HepG2 (cell line): ENCODE measurements at regions not wholly inside any gene's neighbourhood (a gene's known extent, or its start where the extent isn't known, plus 50 kb on each side); places are given as distances from the start of the nearest gene placed in this dataset.

Source experiments
- ATAC-seq: fragments of 200-7000 bp; cut with Tn5 transposase; 3 replicates; pipeline ENCODE4 v1.9.1; 2020; ENCODE audit warnings: mild to moderate bottlenecking, moderate library complexity
- BruUV-seq: library from RNA; stranded (reverse); fragments of 400-500 nt; replicated peaks from 2 replicates; lab custom pipeline; 2021; lab: Mats Ljungman, UMichigan
- CTCF ChIA-PET: fragments of 300-600 bp; formaldehyde crosslinking; extraction: SDS; loops from one replicate; lab custom pipeline; 2021; ENCODE audit warnings: low total read pairs, inconsistent platforms, low intra/inter-chr PET ratio; lab: Yijun Ruan, JAX
- POLR2A ChIA-PET: fragments of 350-600 bp; sonication (Branson Sonifier 250); formaldehyde crosslinking; loops from one replicate; lab custom pipeline; 2020; ENCODE audit warnings: antibody characterized with exemption, inconsistent platforms; lab: Yijun Ruan, JAX
- DNase-seq: peaks from one replicate; pipeline ENCODE4 v3.0.0-alpha.2; 2015; ENCODE audit warnings: low spot score
- FAIRE-seq: peaks from 3 replicates; lab custom pipeline; 2011; peaks lifted over from hg19 to GRCh38; lab: Jason Lieb, UNC
- H2AFZ ChIP-seq: one replicate; pipeline ENCODE4 v1.6.1; 2011; ENCODE audit warnings: low read length, inconsistent platforms
- H3K27ac ChIP-seq: fragments of 300-600 bp; 3 replicates; pipeline ENCODE4 v1.8.0; 2011; ENCODE audit warnings: mixed run types, mild to moderate bottlenecking, mixed read lengths, low read length, inconsistent platforms; ENCODE audit not compliant: insufficient read depth; ENCODE audit errors: extremely low read length
- H3K27me3 ChIP-seq, 2 experiments: fragments of 200-600 bp in 1 of 2; 2 replicates in 1 of 2; 3 replicates in 1 of 2; pipeline versions ENCODE4 v1.6.0 to v1.8.0; 2011; ENCODE audit warnings: low read length in 2 of 2, mild to moderate bottlenecking in 2 of 2, moderate library complexity in 2 of 2, inconsistent platforms in 1 of 2; ENCODE audit not compliant: insufficient read depth in 2 of 2, control insufficient read depth in 1 of 2
- H3K36me3 ChIP-seq, 2 experiments: fragments of 200-600 bp in 1 of 2; replicated peaks in 1 of 2; 2 replicates in 1 of 2; 3 replicates in 1 of 2; pipeline versions ENCODE4 v1.5.1 to v1.8.0; 2011; ENCODE audit warnings: low read length in 2 of 2, inconsistent platforms in 1 of 2; ENCODE audit not compliant: insufficient read depth in 2 of 2, control insufficient read depth in 1 of 2
- H3K4me1 ChIP-seq: 2 replicates; pipeline ENCODE4 v1.5.1; 2012; ENCODE audit warnings: low read length, inconsistent platforms; ENCODE audit not compliant: insufficient read depth
- H3K4me2 ChIP-seq: 2 replicates; pipeline ENCODE4 v1.6.0; 2011; ENCODE audit warnings: low read depth, low read length, inconsistent platforms
- H3K4me3 ChIP-seq, 3 experiments: fragments of 200-600 bp in 1 of 3; sonication (generic), shearing (Covaris generic) in 1 of 3; replicated peaks in 1 of 3; 2 replicates each; pipeline ENCODE4 v1.5.1; 2011 to 2016; ENCODE audit warnings: low read length in 3 of 3, inconsistent platforms in 2 of 3, low read depth in 2 of 3, mild to moderate bottlenecking in 2 of 3, control low read depth in 1 of 3, mixed read lengths in 1 of 3; ENCODE audit not compliant: insufficient read depth in 1 of 3
- H3K79me2 ChIP-seq: one replicate; pipeline ENCODE4 v1.6.1; 2011; ENCODE audit warnings: low read length, inconsistent platforms; ENCODE audit not compliant: insufficient read depth
- H3K9ac ChIP-seq: 2 replicates; pipeline ENCODE4 v1.6.0; 2011; ENCODE audit warnings: mild to moderate bottlenecking, low read depth, low read length, inconsistent platforms; ENCODE audit not compliant: insufficient read depth
- H3K9me3 ChIP-seq: 2 replicates; pipeline ENCODE4 v1.5.1; 2012; ENCODE audit warnings: mild to moderate bottlenecking, low read length
- H4K20me1 ChIP-seq: 2 replicates; pipeline ENCODE4 v1.6.0; 2011; ENCODE audit warnings: inconsistent platforms, mild to moderate bottlenecking, low read length, moderate library complexity; ENCODE audit not compliant: insufficient read depth
- FOXK2 ChIP-seq: fragments of 450-650 bp; IDR thresholded peaks from 2 replicates; pipeline ENCODE4 v1.6.1; 2016
- FOXP1 ChIP-seq, 2 experiments: fragments of 450-650 bp in 1 of 2; IDR thresholded peaks; 2 replicates each; pipeline ENCODE4 v1.6.1; 2017 to 2018; ENCODE audit warnings: antibody characterized with exemption in 1 of 2
- HHEX ChIP-seq: IDR thresholded peaks from 2 replicates; pipeline ENCODE4 v1.6.1; 2016; ENCODE audit warnings: control low read depth
- KAT2B ChIP-seq: fragments of 150-350 bp; IDR thresholded peaks from 2 replicates; pipeline ENCODE4 v1.6.1; 2014; ENCODE audit warnings: low read depth, low read length, borderline replicate concordance
- MED1 ChIP-seq: sonication (generic); formaldehyde crosslinking; IDR thresholded peaks from 2 replicates; pipeline ENCODE4 v1.4.0; 2020; ENCODE audit warnings: missing genetic modification reagents
- MIER2 ChIP-seq: IDR thresholded peaks from 2 replicates; pipeline ENCODE4 v1.6.1; 2016; ENCODE audit warnings: missing biosample characterization, missing genetic modification reagents
- NFE2 ChIP-seq: sonication (generic); formaldehyde crosslinking; IDR thresholded peaks from 2 replicates; pipeline ENCODE4 v1.4.0; 2020; ENCODE audit warnings: missing genetic modification reagents
- NFYB ChIP-seq: sonication (generic); formaldehyde crosslinking; IDR thresholded peaks from 2 replicates; pipeline ENCODE4 v1.4.0; 2020; ENCODE audit warnings: missing genetic modification reagents
- RARA ChIP-seq: IDR thresholded peaks from 2 replicates; pipeline ENCODE4 v1.6.1; 2016; ENCODE audit warnings: missing genetic modification reagents, missing compliant biosample characterization
- TP53 ChIP-seq: sonication (generic); formaldehyde crosslinking; conservative IDR thresholded peaks from 2 replicates; pipeline ENCODE4 v1.4.0; 2020; ENCODE audit warnings: missing genetic modification reagents
- ZNF24 ChIP-seq: fragments of 450-650 bp; IDR thresholded peaks from 2 replicates; pipeline ENCODE4 v1.6.1; 2017; ENCODE audit warnings: antibody characterized with exemption, mild to moderate bottlenecking
- ZNF557 ChIP-seq: sonication (generic); formaldehyde crosslinking; IDR thresholded peaks from 2 replicates; pipeline ENCODE4 v1.4.0; 2020; ENCODE audit warnings: missing genetic modification reagents
- ZNF678 ChIP-seq: sonication (generic); formaldehyde crosslinking; IDR thresholded peaks from 2 replicates; pipeline ENCODE4 v1.4.0; 2020; ENCODE audit warnings: mild to moderate bottlenecking, missing genetic modification reagents
- WGBS: methylation state at CpG from one replicate; pipeline ENCODE4 v1.1.6; 2017; ENCODE audit warnings: low lambda C conversion rate; 5-methylcytosine and 5-hydroxymethylcytosine counted together
- in situ Hi-C: cut with HindIII; loops from 2 replicates; pipeline ENCODE4 v1.10.0; 2017; ENCODE audit warnings: low pct_unique_long_range_greater_than_20kb; ENCODE audit not compliant: extremely low pct_ligation_motif_present
- intact Hi-C: fragments of 100-400 bp; cut with micrococcal nuclease; formaldehyde crosslinking; loops from one replicate; pipeline ENCODE4 v1.10.0; 2022; ENCODE audit not compliant: unreplicated experiment
- TF ChIP-seq, protein P1 (sequence below): sonication (generic); IDR thresholded peaks from 2 replicates; pipeline ENCODE4 v1.6.1; 2016; ENCODE audit warnings: low read depth, borderline replicate concordance
- TF ChIP-seq, protein P2 (sequence below): sonication (generic); formaldehyde crosslinking; IDR thresholded peaks from 2 replicates; pipeline ENCODE4 v1.5.1; 2020; ENCODE audit warnings: missing genetic modification reagents, mild to moderate bottlenecking, borderline replicate concordance
- TF ChIP-seq, protein P3 (sequence below): sonication (generic); formaldehyde crosslinking; IDR thresholded peaks from 2 replicates; pipeline ENCODE4 v1.8.0; 2022; ENCODE audit warnings: mild to moderate bottlenecking, missing genetic modification reagents

- no peaks in the 10 kb centered on the region for H3K9me3 ChIP-seq
- ATAC-seq (no peak), DNase-seq (no peak), FAIRE-seq (no peak)
- intact Hi-C loops, result no loop called here
- ChIA-PET POLR2A (no interaction called here), CTCF (no interaction called here)
- no peaks in the 10 kb centered on the region for H4K20me1 ChIP-seq
- no peak overlapping the region for H3K4me2 ChIP-seq
- no peak overlapping the region for H2AFZ ChIP-seq
- H3K9ac ChIP-seq, result no peak overlapping the region
- no peak overlapping the region for H3K4me3 ChIP-seq
- BruUV-seq, result no TSS peak
- no peaks in the 10 kb centered on the region for H3K79me2 ChIP-seq
- no peaks in the 10 kb centered on the region for H3K4me1 ChIP-seq
- 4% methylated on average over 3 of the region's 3 CpGs for WGBS
- H3K27ac ChIP-seq, result no peak overlapping the region
- no peaks in the 10 kb centered on the region for H3K36me3 ChIP-seq
- no peaks in the 10 kb centered on the region for H3K27me3 ChIP-seq
- TF ChIP-seq RARA (CRISPR knock-in tag) (no peak), MED1 (CRISPR knock-in tag) (no peak), ZNF24 (no peak), MIER2 (CRISPR knock-in tag) (no peak), NFYB (CRISPR knock-in tag) (no peak), NFE2 (CRISPR knock-in tag) (no peak), HHEX (CRISPR knock-in tag) (no peak), KAT2B (no peak), ZNF557 (CRISPR knock-in tag) (no peak), FOXK2 (no peak), FOXP1 (IDR thresholded peaks at IDR 0.05) (no peak), FOXP1 (CRISPR knock-in tag; IDR thresholded peaks at IDR 0.05) (no peak), ZNF678 (no peak), TP53 (CRISPR knock-in tag) (no peak)
- TF ChIP-seq, protein P1, sequence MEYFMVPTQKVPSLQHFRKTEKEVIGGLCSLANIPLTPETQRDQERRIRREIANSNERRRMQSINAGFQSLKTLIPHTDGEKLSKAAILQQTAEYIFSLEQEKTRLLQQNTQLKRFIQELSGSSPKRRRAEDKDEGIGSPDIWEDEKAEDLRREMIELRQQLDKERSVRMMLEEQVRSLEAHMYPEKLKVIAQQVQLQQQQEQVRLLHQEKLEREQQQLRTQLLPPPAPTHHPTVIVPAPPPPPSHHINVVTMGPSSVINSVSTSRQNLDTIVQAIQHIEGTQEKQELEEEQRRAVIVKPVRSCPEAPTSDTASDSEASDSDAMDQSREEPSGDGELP, result no peak
- TF ChIP-seq, protein P2, sequence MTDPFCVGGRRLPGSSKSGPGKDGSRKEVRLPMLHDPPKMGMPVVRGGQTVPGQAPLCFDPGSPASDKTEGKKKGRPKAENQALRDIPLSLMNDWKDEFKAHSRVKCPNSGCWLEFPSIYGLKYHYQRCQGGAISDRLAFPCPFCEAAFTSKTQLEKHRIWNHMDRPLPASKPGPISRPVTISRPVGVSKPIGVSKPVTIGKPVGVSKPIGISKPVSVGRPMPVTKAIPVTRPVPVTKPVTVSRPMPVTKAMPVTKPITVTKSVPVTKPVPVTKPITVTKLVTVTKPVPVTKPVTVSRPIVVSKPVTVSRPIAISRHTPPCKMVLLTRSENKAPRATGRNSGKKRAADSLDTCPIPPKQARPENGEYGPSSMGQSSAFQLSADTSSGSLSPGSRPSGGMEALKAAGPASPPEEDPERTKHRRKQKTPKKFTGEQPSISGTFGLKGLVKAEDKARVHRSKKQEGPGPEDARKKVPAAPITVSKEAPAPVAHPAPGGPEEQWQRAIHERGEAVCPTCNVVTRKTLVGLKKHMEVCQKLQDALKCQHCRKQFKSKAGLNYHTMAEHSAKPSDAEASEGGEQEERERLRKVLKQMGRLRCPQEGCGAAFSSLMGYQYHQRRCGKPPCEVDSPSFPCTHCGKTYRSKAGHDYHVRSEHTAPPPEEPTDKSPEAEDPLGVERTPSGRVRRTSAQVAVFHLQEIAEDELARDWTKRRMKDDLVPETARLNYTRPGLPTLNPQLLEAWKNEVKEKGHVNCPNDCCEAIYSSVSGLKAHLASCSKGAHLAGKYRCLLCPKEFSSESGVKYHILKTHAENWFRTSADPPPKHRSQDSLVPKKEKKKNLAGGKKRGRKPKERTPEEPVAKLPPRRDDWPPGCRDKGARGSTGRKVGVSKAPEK (CRISPR knock-in tag), result no peak
- TF ChIP-seq, protein P3, sequence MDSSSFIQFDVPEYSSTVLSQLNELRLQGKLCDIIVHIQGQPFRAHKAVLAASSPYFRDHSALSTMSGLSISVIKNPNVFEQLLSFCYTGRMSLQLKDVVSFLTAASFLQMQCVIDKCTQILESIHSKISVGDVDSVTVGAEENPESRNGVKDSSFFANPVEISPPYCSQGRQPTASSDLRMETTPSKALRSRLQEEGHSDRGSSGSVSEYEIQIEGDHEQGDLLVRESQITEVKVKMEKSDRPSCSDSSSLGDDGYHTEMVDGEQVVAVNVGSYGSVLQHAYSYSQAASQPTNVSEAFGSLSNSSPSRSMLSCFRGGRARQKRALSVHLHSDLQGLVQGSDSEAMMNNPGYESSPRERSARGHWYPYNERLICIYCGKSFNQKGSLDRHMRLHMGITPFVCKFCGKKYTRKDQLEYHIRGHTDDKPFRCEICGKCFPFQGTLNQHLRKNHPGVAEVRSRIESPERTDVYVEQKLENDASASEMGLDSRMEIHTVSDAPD, result no peak
- TF ChIP-seq, all 625 proteins: peak for 0
- in situ Hi-C loops, result no loop called here
Measured at GRCh38 chr3:152031321-152031720, 157.9 kb downstream of the SUCNR1 start.
